Body of pancreas (tissue), 4 donors: ENCODE measurements at regions not wholly inside any gene's neighbourhood (a gene's known extent, or its start where the extent isn't known, plus 50 kb on each side); places are given as distances from the start of the nearest gene placed in this dataset.

Experiments used
- POLR2A ChIP-seq, 3 donors: fragments of 450-650 bp; IDR thresholded peaks; one replicate each; pipeline ENCODE4 v1.6.1; 2016; ENCODE audit warnings: antibody characterized with exemption in 3 of 3, mild to moderate bottlenecking in 2 of 3
- TF ChIP-seq, protein P1 (sequence below), 7 experiments: fragments of 450-650 bp in 4 of 7; fragments of 200-600 bp in 3 of 7; sonication (generic) in 3 of 7; IDR thresholded peaks; one replicate each; pipeline ENCODE4 v1.5.1; 2016 to 2019; ENCODE audit warnings: antibody characterized with exemption in 7 of 7

DNA sequence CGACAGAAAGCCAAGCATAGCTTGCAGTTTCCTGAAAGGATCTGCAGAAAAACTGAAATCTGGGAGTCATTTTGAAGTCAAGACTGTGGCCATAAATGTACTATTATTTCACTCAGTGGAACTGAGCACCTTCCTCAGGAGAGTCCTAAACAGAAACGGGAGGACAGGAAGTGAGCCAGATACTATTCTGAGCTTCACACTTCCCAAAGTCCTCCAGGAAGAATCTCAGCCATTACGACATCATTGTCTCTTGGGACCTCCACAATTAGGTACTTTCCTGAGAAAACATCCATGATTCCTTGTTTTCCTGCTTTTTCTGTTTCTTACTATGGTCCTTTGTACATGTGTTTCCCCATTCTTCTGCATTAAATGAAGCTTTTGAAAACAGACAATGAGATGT lies 299.2 kb upstream of the USP25 start:
- TF ChIP-seq, protein P1, sequence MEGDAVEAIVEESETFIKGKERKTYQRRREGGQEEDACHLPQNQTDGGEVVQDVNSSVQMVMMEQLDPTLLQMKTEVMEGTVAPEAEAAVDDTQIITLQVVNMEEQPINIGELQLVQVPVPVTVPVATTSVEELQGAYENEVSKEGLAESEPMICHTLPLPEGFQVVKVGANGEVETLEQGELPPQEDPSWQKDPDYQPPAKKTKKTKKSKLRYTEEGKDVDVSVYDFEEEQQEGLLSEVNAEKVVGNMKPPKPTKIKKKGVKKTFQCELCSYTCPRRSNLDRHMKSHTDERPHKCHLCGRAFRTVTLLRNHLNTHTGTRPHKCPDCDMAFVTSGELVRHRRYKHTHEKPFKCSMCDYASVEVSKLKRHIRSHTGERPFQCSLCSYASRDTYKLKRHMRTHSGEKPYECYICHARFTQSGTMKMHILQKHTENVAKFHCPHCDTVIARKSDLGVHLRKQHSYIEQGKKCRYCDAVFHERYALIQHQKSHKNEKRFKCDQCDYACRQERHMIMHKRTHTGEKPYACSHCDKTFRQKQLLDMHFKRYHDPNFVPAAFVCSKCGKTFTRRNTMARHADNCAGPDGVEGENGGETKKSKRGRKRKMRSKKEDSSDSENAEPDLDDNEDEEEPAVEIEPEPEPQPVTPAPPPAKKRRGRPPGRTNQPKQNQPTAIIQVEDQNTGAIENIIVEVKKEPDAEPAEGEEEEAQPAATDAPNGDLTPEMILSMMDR (IDR thresholded peaks at IDR 0.05): no peak
- no peak for TF ChIP-seq POLR2A (IDR thresholded peaks at IDR 0.05)
